Bronchial epithelial cell (primary cell): ENCODE measurements at regions not wholly inside any gene's neighbourhood (a gene's known extent, or its start where the extent isn't known, plus 50 kb on each side); places are given as distances from the start of the nearest gene placed in this dataset.

ENCODE experiments used
- DNase-seq: peaks from one replicate; pipeline ENCODE4 v3.0.0-alpha.2; 2010; ENCODE audit warnings: low read depth
- FAIRE-seq: peaks from 2 replicates; lab custom pipeline; 2011; peaks lifted over from hg19 to GRCh38; lab: Jason Lieb, UNC
- H3K27me3 ChIP-seq: 2 replicates; pipeline ENCODE4 v1.5.1; 2011; ENCODE audit warnings: low read length; ENCODE audit not compliant: control insufficient read depth, insufficient read depth
- H3K36me3 ChIP-seq: 2 replicates; pipeline ENCODE4 v1.5.1; 2011; ENCODE audit warnings: low read length; ENCODE audit not compliant: control insufficient read depth, insufficient read depth
- H3K4me3 ChIP-seq: 2 replicates; pipeline ENCODE4 v1.5.1; 2011; ENCODE audit warnings: mild to moderate bottlenecking, low read depth, low read length, control low read depth
- CTCF ChIP-seq: IDR thresholded peaks from 2 replicates; pipeline ENCODE4 v1.5.1; 2011; ENCODE audit warnings: mild to moderate bottlenecking, moderate library complexity, low read length, control low read depth, inconsistent platforms; ENCODE audit not compliant: insufficient read depth, severe bottlenecking

DNA sequence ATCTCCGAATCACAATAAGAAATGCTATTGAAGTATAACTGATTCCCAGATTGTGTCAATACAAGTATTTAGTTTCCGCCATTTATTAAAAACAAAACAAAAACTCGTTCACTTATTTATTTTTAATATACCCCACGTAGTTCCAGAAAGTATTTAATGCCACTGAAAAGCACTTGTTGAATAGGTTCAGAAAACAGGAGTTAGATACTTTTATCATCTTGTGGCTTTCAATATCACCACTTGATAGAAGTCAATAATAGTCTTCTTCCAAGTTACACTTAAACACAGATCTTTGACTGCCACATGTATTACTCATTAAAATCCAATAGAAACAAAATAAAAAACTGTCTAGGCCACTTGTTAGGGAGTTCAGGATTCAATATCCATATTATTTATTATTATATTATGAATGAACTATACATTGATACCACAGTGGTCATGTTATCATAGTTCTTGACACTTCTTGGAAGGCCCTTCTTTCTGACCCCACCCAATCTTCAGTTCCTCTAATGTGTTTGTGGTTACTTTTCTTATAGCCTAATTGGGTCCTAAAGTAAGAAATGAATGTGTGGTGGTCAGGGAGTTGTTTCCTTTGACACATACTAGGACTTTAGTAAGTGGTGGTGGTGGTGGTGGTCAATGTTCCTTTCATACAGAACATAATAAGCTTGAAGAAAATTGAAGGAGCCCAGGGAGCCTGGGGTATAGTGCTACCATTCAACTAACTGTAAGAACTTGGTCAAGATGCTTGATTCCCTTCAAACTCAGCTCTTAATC is 221.3 kb upstream of the ITGA4 start:
- no peak overlapping the region for H3K4me3 ChIP-seq
- TF ChIP-seq CTCF, result no peak
- no peaks in the 10 kb centered on the region for H3K27me3 ChIP-seq
- H3K36me3 ChIP-seq, result no peaks in the 10 kb centered on the region
- DNase-seq, result no peak
- FAIRE-seq, result no peak

GRCh38 chr2:181239201-181239799 is 217.9 kb upstream of the ITGA4 start:
- Histone ChIP-seq H3K36me3 (no peaks in the 10 kb centered on the region), H3K27me3 (no peaks in the 10 kb centered on the region), H3K4me3 (no peak overlapping the region)
- peak; percentile 26 for TF ChIP-seq CTCF
- DNase-seq, result peak; percentile 22
- no peak for FAIRE-seq

DNA sequence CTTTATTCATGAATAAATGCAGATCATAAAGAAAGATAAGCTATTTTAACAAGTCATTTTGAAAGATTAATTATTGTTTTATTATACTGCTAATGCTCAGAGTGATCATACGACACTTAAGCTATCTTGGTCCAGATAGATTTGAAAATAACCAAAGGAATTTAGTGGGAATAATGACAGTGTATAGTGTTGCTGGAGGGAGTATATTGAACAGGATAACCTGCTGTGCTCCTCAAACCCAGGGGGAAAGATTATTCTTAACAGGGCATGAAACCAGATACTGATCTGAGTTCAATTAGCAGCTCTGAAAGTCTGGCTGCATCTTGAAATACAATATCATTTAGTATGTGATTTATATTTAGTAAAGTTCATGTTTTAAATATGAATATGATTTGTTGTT is 216.3 kb upstream of the ITGA4 start:
- no peak for DNase-seq
- no peak for TF ChIP-seq CTCF
- FAIRE-seq, result no peak
- Histone ChIP-seq H3K36me3 (no peaks in the 10 kb centered on the region), H3K4me3 (no peak overlapping the region), H3K27me3 (no peaks in the 10 kb centered on the region)

GRCh38 chr2:181241366-181241765 is 215.8 kb upstream of the ITGA4 start:
- no peak for DNase-seq
- H3K27me3 ChIP-seq, result no peaks in the 10 kb centered on the region
- no peak for TF ChIP-seq CTCF
- no peak for FAIRE-seq
- H3K36me3 ChIP-seq, result no peaks in the 10 kb centered on the region
- no peak overlapping the region for H3K4me3 ChIP-seq

GRCh38 chr2:181241797-181242196 is 215.4 kb upstream of the ITGA4 start:
- Histone ChIP-seq H3K4me3 (no peak overlapping the region), H3K36me3 (no peaks in the 10 kb centered on the region), H3K27me3 (no peaks in the 10 kb centered on the region)
- FAIRE-seq, result no peak
- no peak for TF ChIP-seq CTCF
- no peak for DNase-seq
